HG03565 (cell line): ENCODE measurements at regions not wholly inside any gene's neighbourhood (a gene's known extent, or its start where the extent isn't known, plus 50 kb on each side); places are given as distances from the start of the nearest gene placed in this dataset.
"Not testable (repeated sequence)": the region's sequence is repeated elsewhere in the genome, so short reads cannot be mapped to it uniquely, and the experiment has no call there.

ENCODE experiments used
- ATAC-seq: cut with Tn5 transposase; IDR thresholded peaks from one replicate; pipeline ENCODE4 v1.9.1; 2021; ENCODE audit warnings: mild to moderate bottlenecking, moderate library complexity; ENCODE audit not compliant: unreplicated experiment

GRCh38 chr2:57465967-57466366, 580.6 kb upstream of the VRK2 start:
- no peak for ATAC-seq

- no peak for ATAC-seq
Observed at GRCh38 chr2:57475391-57475790, 571.2 kb upstream of the VRK2 start.

GRCh38 chr2:57479981-57480380, 566.6 kb upstream of the VRK2 start:
- ATAC-seq, result no peak

GRCh38 chr2:57488061-57488460, 558.5 kb upstream of the VRK2 start:
- no peak for ATAC-seq

GRCh38 chr2:57490741-57491140, 555.9 kb upstream of the VRK2 start:
- ATAC-seq, result no peak

- no peak for ATAC-seq
Observed at GRCh38 chr2:57491213-57491612, 555.4 kb upstream of the VRK2 start.

GRCh38 chr2:57493966-57494365, 552.6 kb upstream of the VRK2 start:
- not testable (repeated sequence) for ATAC-seq

- peak; percentile 76 for ATAC-seq
Observed at GRCh38 chr2:57497489-57498096, 549.0 kb upstream of the VRK2 start.

- no peak for ATAC-seq
Observed at GRCh38 chr2:57504787-57505186, 541.8 kb upstream of the VRK2 start.

GRCh38 chr2:57509189-57509588, 537.4 kb upstream of the VRK2 start:
- no peak for ATAC-seq

GRCh38 chr2:57510704-57511103, 535.9 kb upstream of the VRK2 start:
- ATAC-seq, result no peak

GRCh38 chr2:57515366-57515765, 531.2 kb upstream of the VRK2 start:
- no peak for ATAC-seq

GRCh38 chr2:57516698-57517340, 529.8 kb upstream of the VRK2 start:
- peak; percentile 93 for ATAC-seq

GRCh38 chr2:57523304-57523703, 523.3 kb upstream of the VRK2 start:
- ATAC-seq, result no peak

- ATAC-seq, result no peak
Observed at GRCh38 chr2:57527685-57528084, 518.9 kb upstream of the VRK2 start.

- no peak for ATAC-seq
Observed at GRCh38 chr2:57528499-57528898, 518.1 kb upstream of the VRK2 start.

GRCh38 chr2:57534358-57534757, 512.2 kb upstream of the VRK2 start:
- ATAC-seq, result no peak

- ATAC-seq, result peak; percentile 72
Observed at GRCh38 chr2:57536535-57537231, 509.9 kb upstream of the VRK2 start.

- no peak for ATAC-seq
Observed at GRCh38 chr2:57539761-57540160, 506.8 kb upstream of the VRK2 start.

GRCh38 chr2:57542081-57542480, 504.5 kb upstream of the VRK2 start:
- no peak for ATAC-seq

- no peak for ATAC-seq
Observed at GRCh38 chr2:57543211-57543610, 503.4 kb upstream of the VRK2 start.

- ATAC-seq, result no peak
Observed at GRCh38 chr2:57544624-57545023, 502.0 kb upstream of the VRK2 start.
